ENCODE measurements at regions not wholly inside any gene's neighbourhood (a gene's known extent, or its start where the extent isn't known, plus 50 kb on each side); places are given as distances from the start of the nearest gene placed in this dataset.

- H3F3A ChIP-seq (ENCODE audit: insufficient read depth, low read depth), result no peaks in the 10 kb centered on the region
- no peak for DNase-seq
- no peak for TF ChIP-seq EZH2 (IDR thresholded peaks at IDR 0.05; ENCODE audit: low read depth)
- TF ChIP-seq CTCF (conservative IDR thresholded peaks at IDR 0.05), result no peak
- H3K27ac ChIP-seq, result no peak overlapping the region
- no peaks in the 10 kb centered on the region for H4K20me1 ChIP-seq (ENCODE audit: insufficient read depth)
- no peaks in the 10 kb centered on the region for H3K36me3 ChIP-seq (ENCODE audit: low read depth)
- H3K27me3 ChIP-seq (ENCODE audit: insufficient read depth, low read depth), result no peaks in the 10 kb centered on the region
- CTCF ChIA-PET, result no interaction called here
- POLR2A ChIA-PET (ENCODE audit: unreplicated experiment), result no interaction called here
- H3K4me3 ChIP-seq, result no peak overlapping the region
- no peak overlapping the region for H2AFZ ChIP-seq
- H3K4me1 ChIP-seq (replicated peaks; ENCODE audit: insufficient read depth), result no peaks in the 10 kb centered on the region
- H3K9me3 ChIP-seq (ENCODE audit: insufficient read depth, low read depth), result no peaks in the 10 kb centered on the region
- intact Hi-C loops (cut with micrococcal nuclease; ENCODE audit: unreplicated experiment), result no loop called here
- H3K9me2 ChIP-seq (ENCODE audit: insufficient read depth), result peaks cover 3% of the 10 kb centered on the region
- H3K4me2 ChIP-seq, result no peak overlapping the region
- H3K79me2 ChIP-seq (ENCODE audit: low read depth), result no peaks in the 10 kb centered on the region
- no TSS peak for BruUV-seq (replicated peaks)
Measured at GRCh38 chr11:96893988-96894387, 504.2 kb downstream of the JRKL start.

GRCh38 chr11:96894587-96894986 is 504.8 kb downstream of the JRKL start:
- Histone ChIP-seq H3K4me2 (no peak overlapping the region), H3K9me3 (ENCODE audit: insufficient read depth, low read depth) (no peaks in the 10 kb centered on the region), H3K79me2 (ENCODE audit: low read depth) (no peaks in the 10 kb centered on the region), H4K20me1 (ENCODE audit: insufficient read depth) (no peaks in the 10 kb centered on the region), H3K36me3 (ENCODE audit: low read depth) (no peaks in the 10 kb centered on the region), H3K9me2 (ENCODE audit: insufficient read depth) (peaks cover 3% of the 10 kb centered on the region), H3K4me1 (replicated peaks; ENCODE audit: insufficient read depth) (no peaks in the 10 kb centered on the region), H3K4me3 (no peak overlapping the region), H3K27ac (no peak overlapping the region), H3K27me3 (ENCODE audit: insufficient read depth, low read depth) (no peaks in the 10 kb centered on the region), H3F3A (ENCODE audit: insufficient read depth, low read depth) (no peaks in the 10 kb centered on the region), H2AFZ (no peak overlapping the region)
- intact Hi-C loops (cut with micrococcal nuclease; ENCODE audit: unreplicated experiment), result no loop called here
- ChIA-PET CTCF (no interaction called here), POLR2A (ENCODE audit: unreplicated experiment) (no interaction called here)
- no peak for DNase-seq
- TF ChIP-seq EZH2 (IDR thresholded peaks at IDR 0.05; ENCODE audit: low read depth) (no peak), CTCF (conservative IDR thresholded peaks at IDR 0.05) (no peak)
- BruUV-seq (replicated peaks), result no TSS peak

- POLR2A ChIA-PET (ENCODE audit: unreplicated experiment), result no interaction called here
- DNase-seq, result no peak
- intact Hi-C loops (cut with micrococcal nuclease; ENCODE audit: unreplicated experiment), result no loop called here
Measured at GRCh38 chr11:96899971-96900370, 510.2 kb downstream of the JRKL start.

More at GRCh38 chr11:96899971-96900370, 510.2 kb downstream of the JRKL start:
- Histone ChIP-seq H3K9me2 (ENCODE audit: insufficient read depth) (peaks cover 3% of the 10 kb centered on the region), H3K9me3 (ENCODE audit: insufficient read depth, low read depth) (0 out of 2 replicates have a peak, but pooled peaks cover 3% of the 10 kb centered on the region), H3K27me3 (ENCODE audit: insufficient read depth, low read depth) (no peaks in the 10 kb centered on the region), H2AFZ (no peak overlapping the region), H4K20me1 (ENCODE audit: insufficient read depth) (no peaks in the 10 kb centered on the region), H3F3A (ENCODE audit: insufficient read depth, low read depth) (no peaks in the 10 kb centered on the region), H3K27ac (no peak overlapping the region), H3K36me3 (ENCODE audit: low read depth) (no peaks in the 10 kb centered on the region), H3K4me2 (no peak overlapping the region), H3K4me1 (replicated peaks; ENCODE audit: insufficient read depth) (no peaks in the 10 kb centered on the region), H3K4me3 (no peak overlapping the region), H3K79me2 (ENCODE audit: low read depth) (no peaks in the 10 kb centered on the region)
- TF ChIP-seq EZH2 (IDR thresholded peaks at IDR 0.05; ENCODE audit: low read depth) (no peak), CTCF (conservative IDR thresholded peaks at IDR 0.05) (no peak)
- CTCF ChIA-PET, result no interaction called here
- no TSS peak for BruUV-seq (replicated peaks)

Data from PC-9 (cell line).